BE2C (cell line): ENCODE measurements at regions not wholly inside any gene's neighbourhood (a gene's known extent, or its start where the extent isn't known, plus 50 kb on each side); places are given as distances from the start of the nearest gene placed in this dataset.
"Not testable (repeated sequence)": the region's sequence is repeated elsewhere in the genome, so short reads cannot be mapped to it uniquely, and the experiment has no call there.

Experiments used
- DNase-seq: peaks from one replicate; pipeline ENCODE4 v3.0.0-alpha.2; 2020
- H3K27me3 ChIP-seq: fragments of 250-450 bp; sonication (Bioruptor Pico); 2 replicates; pipeline ENCODE4 v1.5.1; 2020; ENCODE audit warnings: mild to moderate bottlenecking
- H3K36me3 ChIP-seq: fragments of 250-450 bp; sonication (Bioruptor Pico); 2 replicates; pipeline ENCODE4 v1.5.1; 2020; ENCODE audit warnings: mild to moderate bottlenecking
- H3K4me1 ChIP-seq: fragments of 250-450 bp; sonication (Bioruptor Pico); 2 replicates; pipeline ENCODE4 v1.5.1; 2020
- H3K4me3 ChIP-seq: 2 replicates; pipeline ENCODE4 v1.5.1; 2011; ENCODE audit warnings: low read depth, low read length
- H3K9me3 ChIP-seq: fragments of 250-450 bp; sonication (Bioruptor Pico); 2 replicates; pipeline ENCODE4 v1.5.1; 2020
- TF ChIP-seq, protein P1 (sequence below): IDR thresholded peaks from 2 replicates; pipeline ENCODE4 v1.5.1; 2012; ENCODE audit warnings: mild to moderate bottlenecking, low read depth, low read length

DNA sequence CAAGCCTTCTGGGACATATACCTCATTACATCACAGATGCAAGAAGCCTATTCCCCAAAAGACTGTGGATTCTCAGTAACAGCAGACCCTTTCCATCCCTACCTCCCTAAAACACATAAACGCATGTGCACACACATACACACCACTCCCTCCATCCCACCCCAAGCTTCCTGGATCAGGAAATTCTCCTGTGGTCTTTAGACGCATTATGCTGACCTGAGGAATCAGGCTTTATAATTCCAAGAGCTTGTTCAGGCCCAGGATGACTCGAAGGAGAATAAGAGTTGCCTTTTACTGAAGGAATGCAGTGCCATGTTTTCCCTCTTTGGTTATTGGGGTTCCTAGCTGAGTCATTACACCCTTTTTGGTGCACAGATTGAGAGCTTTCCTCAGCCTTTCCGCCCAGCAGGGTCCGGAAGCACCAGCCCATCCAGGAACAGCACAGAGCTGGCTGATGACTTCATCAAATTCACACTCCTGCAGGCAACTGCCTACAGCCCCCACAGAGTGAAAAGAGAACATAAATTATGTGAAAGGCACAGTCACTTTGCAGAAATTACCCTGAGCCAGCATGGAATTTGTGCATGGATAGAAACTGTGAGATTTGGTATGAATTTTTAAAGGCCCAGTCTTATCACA, 385.0 kb upstream of the TRPC7 start:
- Histone ChIP-seq H3K36me3 (no peaks in the 10 kb centered on the region), H3K9me3 (no peaks in the 10 kb centered on the region), H3K4me1 (no peaks in the 10 kb centered on the region), H3K27me3 (no peaks in the 10 kb centered on the region), H3K4me3 (no peak overlapping the region)
- no peak for DNase-seq
- TF ChIP-seq, protein P1, sequence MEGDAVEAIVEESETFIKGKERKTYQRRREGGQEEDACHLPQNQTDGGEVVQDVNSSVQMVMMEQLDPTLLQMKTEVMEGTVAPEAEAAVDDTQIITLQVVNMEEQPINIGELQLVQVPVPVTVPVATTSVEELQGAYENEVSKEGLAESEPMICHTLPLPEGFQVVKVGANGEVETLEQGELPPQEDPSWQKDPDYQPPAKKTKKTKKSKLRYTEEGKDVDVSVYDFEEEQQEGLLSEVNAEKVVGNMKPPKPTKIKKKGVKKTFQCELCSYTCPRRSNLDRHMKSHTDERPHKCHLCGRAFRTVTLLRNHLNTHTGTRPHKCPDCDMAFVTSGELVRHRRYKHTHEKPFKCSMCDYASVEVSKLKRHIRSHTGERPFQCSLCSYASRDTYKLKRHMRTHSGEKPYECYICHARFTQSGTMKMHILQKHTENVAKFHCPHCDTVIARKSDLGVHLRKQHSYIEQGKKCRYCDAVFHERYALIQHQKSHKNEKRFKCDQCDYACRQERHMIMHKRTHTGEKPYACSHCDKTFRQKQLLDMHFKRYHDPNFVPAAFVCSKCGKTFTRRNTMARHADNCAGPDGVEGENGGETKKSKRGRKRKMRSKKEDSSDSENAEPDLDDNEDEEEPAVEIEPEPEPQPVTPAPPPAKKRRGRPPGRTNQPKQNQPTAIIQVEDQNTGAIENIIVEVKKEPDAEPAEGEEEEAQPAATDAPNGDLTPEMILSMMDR = no peak

DNA sequence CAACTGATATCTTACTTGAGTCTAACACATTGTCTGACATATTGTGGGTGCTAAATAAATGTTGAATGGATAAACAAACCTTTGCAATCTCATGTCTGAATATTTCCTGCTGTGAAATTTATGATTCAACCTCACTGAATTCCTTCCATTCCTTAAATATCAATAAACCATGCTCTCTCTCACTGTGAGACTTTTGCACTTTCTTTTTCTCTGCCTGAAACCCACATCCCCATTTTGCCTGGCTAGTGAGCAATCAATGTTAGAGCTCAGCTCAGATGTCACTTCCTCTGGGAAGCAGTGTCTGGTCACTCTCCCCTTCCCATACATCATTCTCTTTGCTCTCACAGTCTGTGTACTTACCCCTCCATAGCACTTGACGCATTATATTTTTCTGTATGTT, 383.7 kb upstream of the TRPC7 start:
- H3K9me3 ChIP-seq = no peaks in the 10 kb centered on the region
- H3K4me1 ChIP-seq = no peaks in the 10 kb centered on the region
- no peaks in the 10 kb centered on the region for H3K27me3 ChIP-seq
- no peak for DNase-seq
- no peak overlapping the region for H3K4me3 ChIP-seq
- H3K36me3 ChIP-seq = no peaks in the 10 kb centered on the region
- TF ChIP-seq, protein P1 = no peak

DNA sequence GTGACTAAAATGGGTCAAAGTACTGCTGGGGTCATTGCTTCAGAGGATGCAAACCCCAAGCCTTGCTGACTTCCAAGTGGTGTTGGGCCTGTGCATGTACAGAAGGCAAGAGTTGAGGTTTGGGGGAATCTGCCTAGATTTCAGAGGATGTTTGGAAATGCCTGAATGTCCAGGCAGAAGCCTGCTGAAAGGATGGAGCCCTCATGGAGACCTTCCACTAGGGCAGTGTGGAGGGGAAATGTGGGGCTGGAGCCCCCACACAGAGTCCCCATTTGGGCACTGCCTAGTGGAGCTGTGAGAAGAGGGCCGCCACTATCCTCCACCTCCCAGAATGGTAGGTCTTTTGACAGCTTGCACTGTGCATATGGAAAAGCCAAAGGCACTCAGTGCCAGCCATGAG, 377.7 kb upstream of the TRPC7 start:
- Histone ChIP-seq H3K9me3 (no peaks in the 10 kb centered on the region), H3K4me3 (no peak overlapping the region), H3K27me3 (no peaks in the 10 kb centered on the region), H3K4me1 (no peaks in the 10 kb centered on the region), H3K36me3 (no peaks in the 10 kb centered on the region)
- TF ChIP-seq, protein P1 = no peak
- DNase-seq = no peak

DNA sequence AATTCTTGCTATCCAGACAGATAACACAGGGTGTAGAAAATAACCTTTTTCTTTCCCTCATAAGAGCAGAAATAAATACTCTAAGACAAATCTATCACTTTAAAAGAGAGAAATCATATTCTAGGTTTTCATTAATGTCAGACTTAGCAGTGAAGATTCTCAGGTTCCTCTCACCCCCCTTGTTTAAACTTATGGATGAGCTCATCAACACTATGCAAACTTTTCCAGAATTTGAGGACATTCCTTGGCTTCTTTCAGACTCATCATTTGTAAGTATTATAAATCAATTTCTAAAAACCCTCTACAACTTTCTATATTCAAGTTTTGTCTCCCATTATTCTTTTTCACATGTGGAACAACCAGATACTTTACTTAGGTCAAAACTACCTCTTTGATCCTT, 374.9 kb upstream of the TRPC7 start:
- no peaks in the 10 kb centered on the region for H3K9me3 ChIP-seq
- TF ChIP-seq, protein P1 = no peak

DNA sequence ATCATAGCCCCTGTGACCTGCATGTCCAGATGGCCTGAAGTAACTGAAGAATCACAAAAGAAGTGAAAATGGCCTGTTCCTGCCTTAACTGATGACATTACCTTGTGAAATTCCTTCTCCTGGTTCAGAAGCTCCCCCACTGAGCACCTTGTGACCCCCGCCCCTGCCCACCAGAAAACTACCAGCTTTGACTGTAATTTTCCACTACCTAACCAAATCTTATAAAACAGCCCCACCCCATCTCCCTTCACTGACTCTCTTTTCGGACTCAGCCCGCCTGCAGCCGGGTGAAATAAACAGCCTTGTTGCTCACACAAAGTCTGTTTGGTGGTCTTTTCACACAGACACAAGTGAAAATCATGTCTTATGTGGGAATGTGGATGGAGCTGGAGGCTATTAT, 373.9 kb upstream of the TRPC7 start:
- H3K9me3 ChIP-seq, H3K4me3 ChIP-seq, H3K36me3 ChIP-seq, H3K27me3 ChIP-seq, DNase-seq, H3K4me1 ChIP-seq: not testable (repeated sequence)

More for the DNA sequence above, 374.9 kb upstream of the TRPC7 start:
- DNase-seq = no peak
- H3K4me3 ChIP-seq = no peak overlapping the region
- no peaks in the 10 kb centered on the region for H3K4me1 ChIP-seq
- H3K36me3 ChIP-seq = no peaks in the 10 kb centered on the region
- H3K27me3 ChIP-seq = no peaks in the 10 kb centered on the region

DNA sequence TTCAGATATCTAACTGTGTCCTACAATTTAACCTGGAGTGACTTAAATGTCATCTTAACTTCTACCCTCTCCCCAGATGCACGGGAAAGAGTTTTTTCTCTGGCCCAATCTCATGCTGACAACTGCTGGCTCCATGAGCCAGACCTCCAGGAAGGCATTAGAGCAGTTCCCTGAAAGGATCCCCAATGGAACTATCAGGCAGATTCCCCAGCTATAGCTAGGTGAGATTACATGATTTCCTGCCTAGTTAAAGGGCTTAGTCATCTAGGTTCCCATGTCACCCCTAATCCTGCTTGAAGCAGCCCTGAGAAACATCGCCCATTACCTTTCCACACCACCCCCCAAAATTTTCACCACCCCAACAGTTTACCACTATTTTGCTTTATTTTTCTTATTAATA, 373.5 kb upstream of the TRPC7 start:
- no peak for DNase-seq
- TF ChIP-seq, protein P1 = no peak
- H3K36me3 ChIP-seq = no peaks in the 10 kb centered on the region
- H3K4me1 ChIP-seq = no peaks in the 10 kb centered on the region
- H3K27me3 ChIP-seq = no peaks in the 10 kb centered on the region
- no peak overlapping the region for H3K4me3 ChIP-seq
- H3K9me3 ChIP-seq = no peaks in the 10 kb centered on the region

DNA sequence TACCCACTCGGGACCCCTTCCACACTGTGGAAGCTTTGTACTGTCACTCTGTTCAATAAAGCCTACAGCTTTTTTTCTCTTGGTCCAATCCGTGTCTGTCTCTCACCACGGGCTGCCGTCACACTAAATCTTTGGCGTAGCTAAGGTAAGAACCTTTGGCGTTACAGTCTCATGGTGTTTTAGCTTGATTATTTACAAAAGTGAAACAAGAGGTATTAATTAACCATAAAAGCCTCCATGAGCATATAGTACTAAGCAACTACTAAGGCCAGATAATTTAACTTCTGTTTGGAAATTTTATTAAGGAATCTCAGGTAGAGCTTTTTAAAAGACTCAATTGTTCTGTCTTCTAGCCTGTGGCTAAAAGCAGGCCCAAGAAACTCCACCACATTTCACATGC, 370.7 kb upstream of the TRPC7 start:
- H3K36me3 ChIP-seq = no peaks in the 10 kb centered on the region
- TF ChIP-seq, protein P1 = no peak
- no peak for DNase-seq

DNA sequence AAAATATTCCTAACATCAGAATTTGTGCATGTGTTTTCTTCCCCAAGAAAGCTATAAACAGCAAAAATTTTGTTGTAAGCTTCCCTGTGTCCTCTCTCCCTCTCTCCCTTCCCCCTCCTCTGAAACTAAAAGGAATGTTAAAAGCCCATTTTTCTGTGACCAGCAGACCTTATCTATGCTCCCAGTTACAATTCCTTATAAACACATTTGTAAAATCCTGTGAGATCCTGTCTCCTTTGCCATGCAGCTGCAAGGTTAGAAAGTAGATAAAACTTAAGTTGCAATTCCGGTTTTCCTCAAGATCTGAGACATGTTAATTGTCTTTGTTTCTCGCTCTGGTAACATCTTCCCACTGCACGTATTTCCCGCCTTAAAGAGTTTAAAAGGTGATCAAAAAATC, 370.3 kb upstream of the TRPC7 start:
- H3K27me3 ChIP-seq, DNase-seq, H3K9me3 ChIP-seq, H3K36me3 ChIP-seq, H3K4me1 ChIP-seq, H3K4me3 ChIP-seq: not testable (repeated sequence)

More for the DNA sequence above, 370.7 kb upstream of the TRPC7 start:
- H3K9me3 ChIP-seq = no peaks in the 10 kb centered on the region
- H3K4me1 ChIP-seq = no peaks in the 10 kb centered on the region
- H3K4me3 ChIP-seq = no peak overlapping the region
- H3K27me3 ChIP-seq = no peaks in the 10 kb centered on the region
